HG03196 (cell line): ENCODE measurements at regions not wholly inside any gene's neighbourhood (a gene's known extent, or its start where the extent isn't known, plus 50 kb on each side); places are given as distances from the start of the nearest gene placed in this dataset.
"Not testable (repeated sequence)": the region's sequence is repeated elsewhere in the genome, so short reads cannot be mapped to it uniquely, and the experiment has no call there.

Source experiments
- ATAC-seq: cut with Tn5 transposase; IDR thresholded peaks from one replicate; pipeline ENCODE4 v1.9.1; 2021; ENCODE audit not compliant: unreplicated experiment

- ATAC-seq: not testable (repeated sequence)
Measured at GRCh38 chr2:126293962-126294361, 362.0 kb upstream of the GYPC start.

GRCh38 chr2:126299469-126299976, 356.4 kb upstream of the GYPC start:
- no peak for ATAC-seq

DNA sequence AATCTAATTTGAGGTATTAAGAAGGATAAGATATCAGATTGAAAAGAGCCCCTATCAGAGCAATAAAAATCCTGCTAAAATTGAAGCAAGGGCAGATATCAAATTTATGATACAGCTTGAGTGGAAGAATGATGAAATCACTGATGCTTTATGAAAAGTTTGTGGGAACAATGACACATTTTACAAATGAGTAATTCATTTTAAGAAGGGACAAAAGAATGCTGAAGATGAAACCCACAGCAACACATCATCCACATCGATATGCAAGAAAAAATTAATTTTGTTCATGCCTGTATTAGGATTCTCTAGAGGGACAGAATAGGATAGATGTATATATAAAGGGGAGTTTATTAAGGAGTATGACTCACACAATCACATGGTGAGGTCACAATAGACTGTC, 355.6 kb upstream of the GYPC start:
- no peak for ATAC-seq

DNA sequence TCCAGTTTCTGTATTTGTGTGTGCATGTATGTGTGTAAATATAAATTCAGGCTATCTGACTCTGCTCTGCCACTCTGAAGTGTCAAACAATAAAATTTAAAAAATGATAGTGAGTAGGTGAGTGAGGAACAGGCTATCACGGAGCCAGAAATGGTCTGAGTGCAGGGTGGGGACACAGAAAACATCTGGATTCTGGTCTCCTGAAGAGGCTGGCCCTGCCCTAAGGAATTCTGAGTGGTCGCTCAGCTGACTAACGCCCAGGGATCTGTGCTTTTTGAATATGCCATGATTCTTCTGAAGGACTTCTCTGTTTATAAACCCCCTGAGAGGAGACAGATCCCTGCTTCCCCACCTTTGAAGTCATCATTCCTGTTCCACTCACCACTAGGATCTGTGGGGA, 353.9 kb upstream of the GYPC start:
- no peak for ATAC-seq

DNA sequence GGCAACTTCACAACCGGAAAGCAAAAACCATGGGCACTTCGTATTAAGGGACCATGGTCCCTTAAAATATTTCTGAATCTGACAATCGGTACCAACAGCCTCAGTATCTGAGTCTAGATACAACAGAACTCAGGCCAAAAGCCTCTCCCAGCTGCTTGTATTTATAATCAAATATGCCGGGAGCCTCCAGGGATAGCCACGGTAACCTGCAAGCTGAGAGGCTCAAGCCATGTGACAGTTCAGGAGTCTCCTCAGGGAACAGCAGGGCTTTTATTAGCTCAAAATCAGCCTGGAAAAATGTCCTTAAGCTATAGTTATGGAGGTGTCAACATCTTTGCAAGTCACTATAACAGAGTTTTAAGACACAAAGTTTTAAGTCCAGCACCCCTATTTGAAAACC, 352.8 kb upstream of the GYPC start:
- ATAC-seq: no peak

DNA sequence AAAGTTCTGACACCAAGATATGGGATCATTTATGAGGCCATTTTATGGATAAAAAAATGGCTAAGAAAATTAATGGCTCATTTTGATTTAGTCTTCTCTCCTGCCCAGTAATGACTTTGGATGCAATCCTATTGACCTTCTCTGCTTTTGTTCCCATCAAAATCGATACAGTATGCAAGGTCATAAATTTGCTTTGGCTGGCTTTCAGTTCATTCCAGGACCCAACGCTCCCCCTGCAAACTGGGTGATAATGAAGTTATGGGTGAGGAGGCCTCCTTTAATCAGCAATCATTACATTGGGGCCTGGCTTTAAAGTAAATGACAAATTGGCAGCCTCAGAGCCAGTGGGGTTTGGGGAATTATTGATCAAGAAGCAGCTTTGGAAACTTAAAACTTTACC, 351.8 kb upstream of the GYPC start:
- ATAC-seq: no peak

GRCh38 chr2:126306539-126306938, 349.4 kb upstream of the GYPC start:
- no peak for ATAC-seq

- no peak for ATAC-seq
Measured at GRCh38 chr2:126307740-126308139, 348.2 kb upstream of the GYPC start.

DNA sequence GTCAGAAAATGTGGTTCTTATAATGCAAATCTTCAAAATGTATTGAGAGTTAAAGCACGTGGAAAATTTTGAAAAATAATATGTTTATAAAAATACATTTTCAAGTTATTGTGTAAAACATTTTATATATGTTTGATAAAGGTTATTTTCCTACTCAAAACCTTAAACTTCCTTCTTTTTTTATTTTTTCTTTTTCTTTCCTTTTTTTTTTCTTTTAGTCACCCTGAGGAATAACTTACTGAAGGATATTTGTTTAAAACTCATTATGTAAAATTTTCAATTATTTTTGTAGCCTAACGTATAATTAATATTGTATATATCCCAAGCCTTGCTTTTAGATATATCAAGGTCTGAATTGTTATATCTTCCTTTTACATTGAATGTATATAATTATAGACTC, 346.8 kb upstream of the GYPC start:
- ATAC-seq: no peak

DNA sequence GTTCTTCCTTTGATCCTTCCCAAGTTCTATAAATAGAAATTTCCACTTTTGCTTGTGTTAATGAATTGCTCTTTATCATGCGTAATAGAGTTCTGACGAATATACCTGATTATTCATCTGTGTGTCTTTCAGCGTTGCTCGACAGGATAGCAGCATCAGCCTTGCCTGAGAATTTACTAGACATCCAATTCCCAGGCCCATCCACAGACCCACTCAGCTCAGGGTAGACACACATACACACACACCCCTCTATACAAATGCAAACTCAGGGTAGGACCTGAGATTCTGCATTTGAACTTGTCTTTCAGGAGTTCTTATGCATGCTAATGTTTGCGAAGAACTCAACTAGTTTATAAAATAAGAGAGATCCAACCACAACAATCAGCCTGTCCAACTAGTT, 343.4 kb upstream of the GYPC start:
- no peak for ATAC-seq

- ATAC-seq: no peak
Measured at GRCh38 chr2:126315828-126316227, 340.1 kb upstream of the GYPC start.

- ATAC-seq: no peak
Measured at GRCh38 chr2:126317790-126318431, 338.0 kb upstream of the GYPC start.

DNA sequence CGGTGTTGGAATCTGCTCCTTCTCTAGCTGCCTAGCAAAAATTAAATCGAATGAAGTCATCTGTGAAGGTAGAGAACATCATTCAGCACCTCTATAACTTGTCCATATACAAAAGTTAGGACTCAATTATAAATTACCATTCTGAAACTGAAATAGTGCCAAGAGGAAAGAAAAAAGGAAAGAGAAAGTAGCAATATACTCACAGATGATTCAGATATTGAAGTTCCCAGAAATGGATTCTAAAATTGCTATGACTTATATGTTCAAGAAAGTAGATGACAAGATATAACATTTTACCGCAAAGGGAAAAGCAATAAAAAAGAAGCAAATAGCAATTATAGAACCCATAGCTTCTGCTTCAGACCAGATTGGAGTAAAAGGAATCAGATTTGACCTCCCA, 333.6 kb upstream of the GYPC start:
- no peak for ATAC-seq

- no peak for ATAC-seq
Measured at GRCh38 chr2:126325202-126325601, 330.8 kb upstream of the GYPC start.

GRCh38 chr2:126329173-126329572, 326.8 kb upstream of the GYPC start:
- ATAC-seq: no peak

- ATAC-seq: no peak
Measured at GRCh38 chr2:126342457-126342856, 313.5 kb upstream of the GYPC start.

DNA sequence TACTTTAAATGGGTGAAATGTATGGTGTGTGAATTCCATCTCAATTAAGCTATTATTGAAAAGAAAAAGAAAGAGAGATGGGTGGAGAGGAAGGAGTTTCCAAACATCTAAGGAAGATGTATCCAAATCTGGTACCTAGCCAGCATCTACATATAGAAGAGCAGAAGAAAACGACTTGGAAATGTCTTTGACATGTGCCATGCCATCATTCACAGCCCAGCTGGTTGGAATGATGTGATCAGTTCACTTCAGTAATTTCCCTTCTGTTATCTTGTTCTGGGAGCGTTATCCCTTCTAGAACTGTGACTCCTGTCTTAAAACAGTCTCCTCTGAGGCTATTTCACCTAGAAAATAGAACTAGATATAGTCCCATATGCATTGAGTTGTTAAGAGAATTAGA, 312.8 kb upstream of the GYPC start:
- no peak for ATAC-seq

DNA sequence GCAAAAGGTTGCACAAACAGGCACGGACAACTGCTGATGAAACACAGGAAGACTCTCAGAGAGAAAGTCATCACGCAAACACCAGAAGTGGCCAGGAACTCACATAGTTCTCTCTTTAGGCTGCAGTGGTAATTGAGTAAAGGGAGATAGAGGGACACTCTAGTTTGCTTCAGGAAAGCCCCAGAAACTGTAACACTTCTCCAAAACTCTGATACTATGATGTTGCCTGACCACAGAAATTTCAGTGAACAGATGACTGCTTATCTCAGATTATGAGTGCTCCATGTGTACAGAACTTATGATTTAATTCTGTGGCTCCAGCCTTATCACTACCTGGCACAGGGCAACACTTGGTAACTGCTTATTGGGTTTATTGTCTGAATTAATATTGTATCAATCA, 311.5 kb upstream of the GYPC start:
- ATAC-seq: no peak

- no peak for ATAC-seq
Measured at GRCh38 chr2:126345691-126346090, 310.3 kb upstream of the GYPC start.

DNA sequence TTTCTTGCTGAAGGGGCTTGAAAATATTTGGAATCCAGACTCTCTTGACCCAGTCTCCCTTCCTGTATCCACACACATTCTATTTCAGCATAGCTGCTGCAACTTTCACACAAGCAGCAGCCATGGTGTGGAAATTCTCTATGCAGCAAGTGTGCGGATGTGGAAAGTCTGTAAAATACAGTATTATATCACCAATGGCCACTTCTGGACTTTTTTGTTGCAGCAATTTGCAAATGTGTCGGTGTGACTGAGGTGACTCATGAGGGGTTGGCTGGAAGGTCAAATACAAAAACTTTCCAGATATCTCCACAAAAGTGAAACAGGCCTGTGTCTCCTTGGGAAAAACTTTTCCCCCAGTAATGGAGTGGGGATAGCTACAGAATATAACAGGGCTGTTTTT, 299.3 kb upstream of the GYPC start:
- ATAC-seq: no peak

- no peak for ATAC-seq
Measured at GRCh38 chr2:126358122-126358521, 297.8 kb upstream of the GYPC start.

- ATAC-seq: no peak
Measured at GRCh38 chr2:126359494-126359893, 296.5 kb upstream of the GYPC start.

GRCh38 chr2:126367361-126367760, 288.6 kb upstream of the GYPC start:
- no peak for ATAC-seq
